Ecto neural progenitor cell (in vitro differentiated cells): ENCODE measurements at regions not wholly inside any gene's neighbourhood (a gene's known extent, or its start where the extent isn't known, plus 50 kb on each side); places are given as distances from the start of the nearest gene placed in this dataset.
A peak's percentile ranks its signal among the peaks of the same experiment; 100 is the strongest.

ENCODE experiments used
- DNase-seq: peaks from one replicate; pipeline ENCODE4 v3.0.0-alpha.2; 2018; ENCODE audit warnings: low spot score

DNA sequence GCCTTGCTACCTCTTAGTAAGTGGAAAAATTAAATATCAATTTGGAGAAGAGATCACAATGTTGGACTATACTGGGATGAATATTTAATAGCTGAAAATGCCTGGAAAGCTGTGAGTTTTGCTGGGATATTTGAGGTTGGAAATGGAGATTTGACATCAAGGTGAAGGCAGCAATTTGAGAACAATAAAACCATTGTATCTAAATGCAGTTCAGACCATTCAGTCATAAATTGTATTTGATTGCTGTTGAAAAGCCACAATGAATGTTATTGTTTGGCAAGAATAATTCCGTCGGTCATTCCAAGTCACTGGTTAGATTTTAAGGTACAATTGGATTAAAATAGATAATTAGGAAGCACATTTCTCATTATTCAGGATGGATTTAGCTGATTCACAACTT is 325.6 kb downstream of the HRH4 start:
- no peak for DNase-seq

DNA sequence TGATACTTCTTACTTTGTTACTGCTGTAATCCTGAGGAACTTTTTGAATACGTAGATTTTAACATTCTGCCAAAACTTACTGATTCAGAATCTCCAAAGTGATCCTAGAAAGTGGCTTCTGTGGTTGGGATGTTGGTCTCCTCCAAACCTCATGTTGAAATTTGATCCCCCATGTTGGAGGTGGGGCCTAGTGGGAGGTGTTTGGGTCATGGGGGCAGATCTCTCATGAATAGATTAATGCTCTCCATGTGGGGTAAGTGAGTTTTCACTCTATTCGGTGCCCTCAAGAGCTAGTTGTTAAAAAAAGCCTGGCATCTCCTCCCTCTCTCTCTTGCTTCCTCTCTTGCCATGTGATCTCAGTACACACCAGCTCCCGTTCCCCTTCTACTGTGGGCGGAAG is 329.9 kb downstream of the HRH4 start:
- DNase-seq = no peak

DNA sequence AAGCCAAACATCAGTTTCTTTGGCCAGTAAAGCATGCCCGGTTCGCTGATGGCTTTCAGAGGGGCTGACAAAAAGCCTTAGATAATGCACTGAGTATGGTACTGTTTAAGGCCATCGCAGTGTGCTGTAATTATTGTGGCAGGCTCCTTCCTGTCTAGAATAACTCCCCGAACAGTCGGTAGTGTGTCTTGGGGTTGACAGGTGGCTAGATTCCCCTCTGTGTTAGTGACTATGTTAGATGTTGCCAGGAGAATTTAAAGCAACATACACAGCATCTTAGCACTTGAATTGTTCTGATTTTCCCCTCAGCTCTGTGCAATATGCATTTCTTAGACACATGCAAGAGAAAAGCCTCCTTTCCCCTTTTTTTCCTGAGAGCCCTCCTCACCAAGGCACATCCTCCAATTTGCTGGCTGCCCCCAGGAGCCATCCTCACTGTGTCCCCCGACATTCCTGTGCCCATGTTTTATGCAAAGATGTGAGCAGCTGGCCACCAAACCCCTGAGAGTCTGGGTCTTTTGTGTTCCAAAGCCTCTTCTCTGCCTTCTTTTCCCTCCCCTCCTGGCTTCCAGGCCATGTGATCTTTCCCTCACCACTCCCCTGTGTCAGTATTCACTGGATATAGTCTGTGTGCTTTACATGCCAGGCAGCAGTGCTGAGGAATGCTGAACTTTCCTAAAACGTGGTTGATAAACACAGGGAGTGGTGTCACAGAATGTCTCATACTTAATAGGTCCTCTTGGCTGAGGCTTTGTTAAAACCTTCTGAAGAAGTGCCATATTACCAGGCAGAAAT is 331.5 kb downstream of the HRH4 start:
- peak; percentile 52 for DNase-seq

DNA sequence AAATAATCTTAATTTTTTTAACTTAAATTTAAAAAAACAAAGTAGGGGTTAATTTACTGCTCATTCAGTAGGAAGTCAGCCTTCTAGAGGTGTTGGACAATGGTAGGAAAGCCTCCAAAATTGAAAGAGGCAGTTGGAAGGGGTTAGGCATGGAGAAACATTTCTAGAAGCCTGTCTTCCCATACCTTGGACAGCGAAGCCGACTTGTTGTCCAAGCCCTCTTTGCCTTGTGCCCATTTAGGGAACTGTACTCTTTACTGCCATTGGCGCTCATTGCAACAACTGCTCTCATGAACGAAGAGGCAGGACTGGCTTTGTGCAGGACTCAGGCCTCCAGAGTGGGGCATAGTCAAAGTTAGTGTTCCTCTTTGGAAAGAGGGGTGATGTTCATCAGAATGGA is 333.3 kb downstream of the HRH4 start:
- no peak for DNase-seq

DNA sequence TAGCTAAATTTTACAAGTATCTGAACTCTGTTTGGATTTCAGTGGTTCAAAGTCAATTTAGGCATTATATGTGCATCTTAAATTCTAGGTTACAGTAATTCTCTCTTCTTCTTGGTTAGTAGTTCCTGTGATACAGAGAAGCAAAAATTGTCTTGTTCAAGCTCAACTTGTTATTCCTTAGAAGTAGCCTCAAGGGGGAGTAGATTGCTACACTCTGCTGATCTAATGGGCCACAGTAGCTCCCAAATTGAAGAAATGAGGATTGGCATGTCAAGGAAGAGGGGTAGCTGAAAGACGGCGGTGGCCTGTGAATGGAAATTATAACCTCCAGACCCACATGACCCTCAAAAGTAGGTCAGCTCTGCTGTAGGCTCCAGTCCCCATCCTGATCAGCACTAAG is 334.7 kb downstream of the HRH4 start:
- DNase-seq = no peak

DNA sequence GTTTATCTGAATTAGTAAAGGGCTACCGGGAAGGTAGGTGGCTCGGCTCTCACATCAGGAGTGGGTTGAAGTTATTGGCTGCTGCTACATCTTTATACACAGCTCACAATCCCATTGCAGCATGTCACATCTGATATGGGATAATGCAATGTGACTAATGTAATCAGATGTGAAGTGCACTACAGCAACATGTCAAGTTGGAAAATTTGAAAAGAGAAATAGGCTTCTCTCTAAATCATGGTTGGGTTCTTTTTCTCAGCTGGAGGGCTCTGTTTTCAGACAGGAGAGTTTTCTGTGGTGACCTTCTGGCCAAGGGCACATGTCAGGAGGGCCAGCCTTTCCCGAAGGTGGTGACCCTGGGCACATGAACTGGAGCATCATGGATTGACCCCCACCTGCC is 337.5 kb downstream of the HRH4 start:
- DNase-seq = no peak

DNA sequence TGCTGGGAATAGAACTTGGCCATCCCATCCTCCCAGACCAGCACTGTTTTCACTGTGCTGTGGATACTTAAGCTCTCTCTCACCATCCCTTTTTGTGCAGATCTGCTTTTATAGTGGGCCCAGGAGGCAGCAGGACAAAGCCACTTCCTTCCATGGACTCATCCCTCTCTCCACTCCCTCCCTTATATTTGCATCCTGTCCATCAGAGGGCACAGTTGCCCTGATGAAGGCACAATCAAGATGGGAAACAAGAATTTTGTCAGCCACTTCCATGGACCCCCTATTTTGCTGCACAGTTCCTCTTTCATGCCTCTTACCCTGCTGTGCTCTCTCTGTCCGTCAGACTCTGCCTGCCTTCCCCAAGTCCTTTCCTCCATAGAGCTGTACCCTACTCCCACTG is 338.7 kb downstream of the HRH4 start:
- no peak for DNase-seq

DNA sequence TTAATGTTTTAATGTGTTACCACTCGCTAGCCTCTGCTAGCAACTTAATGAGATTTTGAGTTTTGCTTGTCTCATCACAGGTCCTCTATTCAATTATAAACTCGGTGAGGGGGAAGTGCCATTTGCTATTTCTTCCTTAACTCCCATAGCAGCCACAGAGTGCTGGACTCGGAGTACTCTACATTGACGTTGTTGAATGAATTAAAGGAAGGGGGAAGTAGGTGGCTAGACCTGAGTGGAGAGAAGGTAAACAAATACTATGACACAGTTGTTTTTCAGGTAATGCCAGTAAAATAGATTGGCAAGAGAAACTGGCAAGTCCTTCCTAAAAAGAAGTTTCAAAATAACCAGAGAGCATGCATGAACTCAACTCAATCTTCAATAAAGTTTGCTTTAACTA is 339.3 kb downstream of the HRH4 start:
- no peak for DNase-seq

DNA sequence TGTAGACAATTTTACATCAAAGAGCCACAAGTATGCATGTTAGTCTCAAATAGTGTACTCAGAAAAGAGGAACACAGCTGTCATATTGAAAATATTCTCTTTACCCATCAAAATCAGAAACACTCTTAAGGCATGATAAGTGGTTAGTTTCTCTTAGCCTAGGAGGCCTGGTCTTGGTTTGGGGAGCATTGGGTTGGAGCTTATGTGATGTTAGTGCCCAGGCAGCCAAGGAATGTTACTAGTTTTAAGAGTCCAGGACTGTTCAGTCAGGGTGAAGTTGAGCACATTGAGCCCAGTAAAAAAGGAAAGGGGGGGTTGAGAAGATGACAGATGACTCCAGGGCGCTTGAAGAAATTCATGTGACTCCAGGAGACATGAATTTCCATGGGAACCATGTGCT is 340.6 kb downstream of the HRH4 start:
- no peak for DNase-seq

DNA sequence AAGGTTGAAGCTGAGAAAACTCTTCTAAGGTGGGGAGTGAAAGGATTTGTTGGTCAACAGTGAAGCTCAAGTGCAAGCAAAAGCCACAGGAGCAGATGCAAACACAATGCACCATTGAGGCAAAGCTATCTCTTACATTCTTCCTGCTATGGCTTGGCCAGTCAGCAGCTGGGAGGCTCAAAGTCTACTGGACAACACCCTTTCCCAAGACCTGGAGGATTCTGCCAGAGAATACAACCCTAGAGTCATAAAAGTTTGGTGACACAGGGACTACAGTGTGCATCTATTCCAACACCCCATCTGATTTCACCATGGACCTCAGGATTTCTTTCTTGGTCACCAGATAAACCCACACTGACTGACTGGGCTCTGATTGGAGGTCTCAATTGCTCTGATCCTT is 342.0 kb downstream of the HRH4 start:
- DNase-seq = no peak

DNA sequence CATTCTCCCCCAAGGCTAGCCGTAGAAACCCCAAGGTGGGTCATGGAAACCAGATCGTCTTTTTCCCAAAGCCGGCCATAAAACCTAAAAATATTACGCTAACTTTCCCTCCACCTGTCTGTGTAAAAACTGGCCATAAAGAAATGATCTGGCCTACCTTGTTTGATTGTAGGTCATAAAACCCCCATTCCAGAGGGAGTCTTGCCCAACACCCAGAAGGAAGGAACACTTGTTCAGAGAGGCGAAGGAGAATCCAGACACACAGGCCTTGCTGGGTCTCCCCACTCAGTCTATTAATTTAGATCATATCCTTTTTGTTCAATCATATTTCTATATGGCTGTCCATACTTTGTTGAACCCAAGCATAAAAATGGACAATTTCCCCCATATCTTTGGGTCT is 344.7 kb downstream of the HRH4 start:
- no peak for DNase-seq

DNA sequence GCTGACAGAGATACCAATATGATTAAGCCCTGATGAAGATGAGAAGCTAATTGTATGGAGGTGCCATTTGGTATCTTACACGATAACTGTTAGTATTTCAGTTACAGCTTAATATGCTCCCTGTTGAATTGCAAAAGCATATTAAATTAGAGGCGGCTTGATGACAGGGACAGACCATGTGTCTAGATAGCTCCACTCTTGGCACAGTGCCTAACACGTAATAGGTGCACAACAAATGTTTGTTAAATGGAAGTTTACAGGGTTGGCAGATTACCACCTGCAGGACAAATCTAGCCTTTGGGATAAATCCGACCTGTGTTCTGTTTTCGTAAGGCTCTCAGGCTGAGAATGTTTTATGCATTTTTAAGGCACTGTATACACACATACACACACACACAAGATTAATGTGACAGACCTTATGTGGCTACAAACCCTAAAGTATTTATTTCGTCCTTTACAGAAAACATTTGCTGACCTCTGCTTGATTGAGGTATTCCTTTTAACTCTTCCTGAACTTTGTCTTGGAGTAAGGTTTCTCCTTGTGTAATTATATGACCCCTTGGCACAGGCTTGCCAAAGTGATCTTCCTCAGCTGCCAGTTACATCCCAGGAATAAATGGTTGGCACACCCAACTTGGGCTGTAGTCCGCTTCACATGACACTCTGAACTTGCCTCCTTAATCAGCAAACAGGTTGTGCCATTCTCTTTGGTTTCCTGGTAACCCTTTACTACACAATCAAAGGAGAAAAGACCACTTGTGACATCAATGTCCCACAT is 348.9 kb downstream of the HRH4 start:
- no peak for DNase-seq

DNA sequence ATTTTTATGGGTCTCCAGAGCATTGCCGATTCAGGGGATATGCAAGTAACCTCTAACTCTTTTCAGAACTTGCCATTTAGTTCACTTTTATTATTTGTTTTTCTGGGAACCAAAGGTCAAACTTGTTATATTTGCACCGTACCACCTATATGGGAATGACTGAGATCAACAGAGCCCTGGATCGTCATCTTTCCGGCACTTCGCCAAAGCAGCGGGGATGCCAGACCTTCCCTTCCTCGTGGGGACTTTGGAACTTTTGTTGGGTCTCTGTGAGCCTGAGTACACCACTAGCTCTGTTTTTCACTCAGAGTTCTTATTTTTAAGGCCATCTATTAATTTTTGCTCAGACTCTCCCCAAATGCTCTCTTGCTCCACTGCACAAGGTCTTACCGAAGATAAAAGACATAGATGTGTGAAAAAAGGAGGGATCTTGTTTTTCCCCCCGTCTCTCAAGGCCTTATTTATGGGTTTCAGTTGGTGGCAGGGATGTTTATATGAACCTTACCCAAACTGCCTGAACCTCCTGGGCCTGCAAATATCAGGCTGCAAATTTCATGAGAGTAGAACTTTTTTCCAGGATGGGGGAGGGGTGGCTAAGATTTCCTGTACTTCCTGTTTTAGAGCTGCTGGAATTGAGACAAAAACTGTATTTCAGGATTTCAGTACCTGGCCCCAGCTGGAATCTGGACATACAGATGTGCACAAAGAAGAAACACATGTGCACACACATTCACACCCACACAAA is 350.3 kb downstream of the HRH4 start:
- DNase-seq = no peak

DNA sequence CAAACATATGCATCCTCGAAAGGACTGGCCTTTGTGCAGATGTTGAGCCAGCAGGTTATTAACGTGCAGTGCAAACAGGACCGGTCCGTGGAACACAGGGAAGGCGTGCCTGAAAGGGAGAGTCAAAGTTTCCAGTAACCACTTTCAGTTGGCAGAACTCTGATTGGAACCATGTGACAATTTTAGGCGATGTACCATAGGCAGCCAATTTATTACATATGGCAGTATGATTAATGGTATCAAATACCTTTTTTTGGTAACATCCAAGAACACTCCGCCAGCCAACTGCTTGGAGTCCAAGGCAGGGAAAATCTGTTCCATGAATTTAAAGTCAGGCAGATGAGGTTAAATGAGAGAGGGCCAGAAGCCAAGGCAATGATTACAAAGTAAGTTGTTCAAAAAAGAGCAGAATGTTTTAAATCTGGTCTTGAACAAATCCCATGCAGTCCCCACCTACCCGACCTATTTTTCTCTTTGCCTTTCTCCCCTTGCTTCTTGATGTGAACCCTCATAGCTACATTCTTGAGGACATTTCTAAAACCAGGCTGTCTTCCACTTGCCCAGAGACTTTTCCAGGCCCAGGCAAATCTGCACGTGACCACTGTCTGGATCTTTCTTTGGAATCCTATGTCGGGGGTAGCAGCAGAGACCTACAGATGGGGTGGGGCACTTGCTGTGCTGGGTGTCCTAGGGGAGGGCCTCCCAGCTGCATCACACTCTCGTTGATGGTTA is 351.7 kb downstream of the HRH4 start:
- DNase-seq = no peak

DNA sequence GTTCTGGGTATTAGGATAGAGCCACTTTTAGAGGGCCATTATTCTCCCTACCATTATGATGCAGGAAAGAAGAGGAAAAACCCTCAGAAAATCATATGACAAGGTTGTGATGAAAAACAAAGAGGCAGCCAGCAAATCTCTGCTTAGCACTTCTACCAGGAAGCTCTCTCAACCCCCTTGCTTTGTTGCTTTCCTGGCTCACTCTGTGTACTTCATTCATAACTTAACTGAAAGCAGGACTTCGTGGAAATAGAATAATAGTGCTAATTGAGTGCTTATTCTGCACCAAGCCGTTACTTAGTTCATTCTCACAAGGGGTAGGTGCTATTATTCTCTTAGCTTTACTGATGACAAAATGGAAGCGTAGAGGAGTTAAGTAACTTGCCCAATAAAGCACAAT is 354.1 kb downstream of the HRH4 start:
- no peak for DNase-seq

DNA sequence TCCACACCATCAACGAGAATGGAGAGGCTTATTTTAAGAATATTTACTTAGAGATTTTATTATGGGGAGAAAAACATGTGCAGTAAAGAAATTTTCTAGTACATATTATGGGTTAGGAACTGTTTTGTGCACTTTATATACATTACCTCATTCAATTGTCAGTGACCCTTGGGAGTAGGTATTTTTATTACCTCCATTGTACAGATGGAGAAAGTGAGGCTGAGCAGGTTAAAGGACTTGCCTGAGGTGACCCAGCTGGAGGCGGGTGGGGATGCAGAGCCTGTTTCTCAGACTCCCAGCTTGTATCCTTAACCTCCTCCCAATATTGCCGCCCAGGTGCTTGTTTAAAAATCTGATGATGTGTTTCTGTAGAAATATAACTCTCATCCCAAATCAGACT is 356.7 kb downstream of the HRH4 start:
- no peak for DNase-seq

DNA sequence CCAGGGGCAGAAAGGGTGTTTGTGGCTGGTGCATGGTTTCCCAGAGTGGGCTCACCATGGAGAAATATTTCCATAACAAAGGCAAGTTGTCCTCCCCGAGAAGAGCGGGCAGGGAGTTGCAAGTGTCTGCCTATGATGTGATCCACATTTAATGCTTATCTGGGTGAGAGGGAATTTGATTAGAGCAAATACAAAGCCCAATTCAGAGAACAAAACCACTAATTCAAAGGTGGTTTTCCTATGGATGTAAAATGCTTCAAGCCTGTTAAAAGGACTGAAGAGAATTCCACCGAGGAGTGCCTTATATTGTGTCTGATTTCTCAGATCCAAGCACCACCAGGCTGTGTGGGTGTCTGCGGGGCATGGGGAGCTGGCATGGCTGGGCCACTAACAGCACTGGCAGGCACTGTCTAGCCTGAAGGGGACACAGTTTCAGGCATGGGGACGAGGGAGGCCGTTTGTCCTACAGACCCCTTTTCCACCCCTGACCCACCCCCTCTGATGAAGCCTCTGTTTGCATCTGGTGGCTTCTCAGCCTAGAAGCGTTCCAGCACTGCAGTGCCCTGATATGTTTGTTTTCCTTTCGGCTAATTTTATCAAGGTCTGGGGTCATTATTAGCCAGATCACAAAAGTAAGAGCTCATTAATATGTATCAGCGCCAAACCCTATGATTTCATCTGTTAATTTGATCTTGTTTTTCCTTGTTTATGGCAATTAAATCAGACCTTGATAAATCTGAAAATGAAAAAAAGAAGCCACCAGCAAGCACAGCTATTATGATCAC is 357.3 kb downstream of the HRH4 start:
- DNase-seq = no peak

DNA sequence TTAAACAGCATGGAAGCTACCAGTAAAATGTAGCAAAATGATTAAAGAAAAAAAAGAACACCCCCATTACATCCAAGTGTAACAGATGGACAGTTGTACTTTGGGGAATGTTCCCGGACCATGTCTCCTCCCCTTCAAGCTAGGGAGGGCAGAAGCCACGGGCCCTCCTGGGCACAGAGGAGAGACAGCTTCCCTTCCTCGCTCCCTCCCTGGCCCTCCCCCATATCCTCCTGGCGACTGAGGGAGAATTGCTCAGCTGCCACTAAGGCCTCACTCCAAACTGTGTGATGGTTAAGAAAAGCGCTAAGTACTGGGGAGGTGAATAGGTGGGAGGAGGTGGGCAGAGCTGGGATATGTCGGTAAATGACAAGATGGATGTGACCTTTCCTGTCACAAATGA is 358.0 kb downstream of the HRH4 start:
- DNase-seq = no peak

DNA sequence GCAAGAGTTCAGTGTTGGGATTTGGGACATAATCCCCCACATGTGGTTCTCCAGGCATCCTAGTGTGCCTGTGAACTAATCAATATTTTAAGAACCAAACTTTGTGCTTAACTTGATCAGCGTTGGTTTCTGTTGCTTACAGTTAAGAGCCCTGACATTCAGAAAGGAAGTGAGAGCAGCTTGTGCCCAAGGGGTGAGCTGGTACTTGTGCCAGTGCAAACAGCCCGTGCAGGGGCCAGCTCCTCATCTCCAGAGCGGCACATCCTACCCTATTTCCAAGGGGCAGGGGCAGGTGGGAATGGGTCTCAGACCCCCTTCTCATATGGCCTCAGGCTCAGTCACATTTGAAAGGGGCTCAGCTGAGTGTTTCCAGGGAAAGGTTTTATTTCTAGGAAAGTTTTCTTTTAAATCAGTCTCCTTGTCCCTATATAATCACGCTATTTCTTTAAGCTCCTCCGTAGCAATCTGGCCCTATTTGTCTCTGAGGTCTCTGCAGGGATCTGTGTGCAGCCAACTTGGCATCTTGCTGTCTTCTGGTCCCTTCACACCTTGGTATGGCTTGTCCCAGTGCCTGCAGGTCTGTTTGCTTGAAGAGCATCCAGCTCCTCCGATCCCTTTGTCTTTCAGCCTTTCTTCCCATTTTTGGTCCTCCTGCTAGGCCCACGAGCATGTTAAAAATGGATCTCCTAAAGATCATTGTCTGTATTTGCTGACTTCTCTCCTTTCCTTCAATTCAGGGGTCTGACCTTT is 358.9 kb downstream of the HRH4 start:
- DNase-seq = no peak

DNA sequence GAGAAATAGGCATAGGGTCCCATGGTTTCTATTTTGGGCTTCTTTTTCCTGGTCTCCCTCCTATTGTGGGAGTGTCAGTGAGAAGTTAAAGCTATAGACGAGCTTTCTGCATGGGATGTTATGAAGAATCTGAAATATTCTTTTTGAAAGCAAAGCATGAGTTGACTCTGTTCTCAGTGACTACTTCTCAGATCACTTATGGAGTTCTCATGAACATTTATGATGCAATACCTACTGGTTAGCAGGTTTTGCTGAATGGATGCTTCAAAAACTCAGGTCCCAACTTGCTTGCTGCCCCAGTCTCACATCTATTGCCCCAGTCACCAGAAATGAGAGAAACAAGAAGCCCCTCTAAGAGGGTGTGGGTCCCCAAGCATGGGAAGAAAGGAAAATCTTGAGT is 365.0 kb downstream of the HRH4 start:
- DNase-seq = no peak

DNA sequence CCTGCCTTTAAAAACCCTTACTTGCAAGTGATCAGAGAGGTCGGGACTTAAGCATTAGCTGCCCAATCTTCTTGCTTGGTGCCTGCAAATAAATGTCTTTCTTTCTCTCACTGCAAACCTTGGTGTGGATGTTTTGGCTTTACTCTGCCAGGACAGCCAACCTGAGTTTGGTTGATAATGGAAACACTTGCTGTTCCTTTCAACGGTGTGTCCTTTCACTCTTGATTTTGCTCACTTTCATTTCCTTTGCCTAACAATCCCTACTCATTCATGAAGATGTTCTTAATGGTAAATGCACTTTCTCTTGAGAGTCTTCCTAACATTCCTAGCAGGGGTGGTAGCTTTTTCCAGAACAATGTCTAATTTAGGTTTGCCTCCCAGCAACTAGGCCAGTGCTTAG is 366.2 kb downstream of the HRH4 start:
- no peak for DNase-seq
